Right lobe of liver (tissue), 6 donors: ENCODE measurements at regions not wholly inside any gene's neighbourhood (a gene's known extent, or its start where the extent isn't known, plus 50 kb on each side); places are given as distances from the start of the nearest gene placed in this dataset.
A peak's percentile ranks its signal among the peaks of the same experiment; 100 is the strongest.

Experiments
- ATAC-seq, 4 donors: fragments of 200-7000 bp; cut with Tn5 transposase; one replicate each; pipeline ENCODE4 v1.9.1; 2020; ENCODE audit warnings: mild to moderate bottlenecking in 4 of 4, moderate library complexity in 4 of 4
- DNase-seq, 3 donors: peaks; one replicate each; pipeline ENCODE4 v3.0.0-alpha.2; 2020
- H3K27ac ChIP-seq, 3 donors: fragments of 200-600 bp; one replicate each; pipeline ENCODE4 v1.8.0; 2022
- H3K27me3 ChIP-seq, 2 donors: fragments of 200-600 bp; one replicate each; pipeline ENCODE4 v1.8.0; 2022
- H3K36me3 ChIP-seq, 4 donors: fragments of 200-600 bp; sonication (generic) in 1 of 4; one replicate each; pipeline versions ENCODE4 v1.5.1 to v1.8.0; 2017 to 2022; ENCODE audit warnings: control low read depth in 1 of 4
- H3K4me1 ChIP-seq, 4 donors: fragments of 200-600 bp; sonication (generic) in 1 of 4; one replicate each; pipeline versions ENCODE4 v1.5.1 to v1.8.0; 2017 to 2022; ENCODE audit warnings: control low read depth in 1 of 4
- H3K4me3 ChIP-seq, 3 donors: fragments of 200-600 bp; one replicate each; pipeline ENCODE4 v1.8.0; 2022
- H3K9me3 ChIP-seq, 4 donors: fragments of 200-600 bp; sonication (generic) in 1 of 4; one replicate each; pipeline versions ENCODE4 v1.5.1 to v1.8.0; 2017 to 2022; ENCODE audit warnings: control low read depth in 1 of 4
- POLR2A ChIP-seq: fragments of 450-650 bp; IDR thresholded peaks from one replicate; pipeline ENCODE4 v1.6.1; 2017; ENCODE audit warnings: antibody characterized with exemption, mild to moderate bottlenecking
- WGBS: methylation state at CpG from one replicate; pipeline ENCODE4 v1.1.6; 2018; ENCODE audit warnings: low coverage, low lambda C conversion rate; ENCODE audit not compliant: insufficient coverage; ENCODE audit errors: missing lambda C conversion rate; 5-methylcytosine and 5-hydroxymethylcytosine counted together
- intact Hi-C, 2 donors: fragments of 100-400 bp; cut with DNase I; formaldehyde crosslinking; loops; one replicate each; pipeline versions ENCODE4 v1.11.2 to v1.14.1; 2022
- TF ChIP-seq, protein P1 (sequence below), 4 donors: fragments of 200-600 bp in 3 of 4; fragments of 450-650 bp in 1 of 4; IDR thresholded peaks; one replicate each; pipeline versions ENCODE4 v1.5.1 to v1.8.0; 2016 to 2022; ENCODE audit warnings: antibody characterized with exemption in 4 of 4, mild to moderate bottlenecking in 2 of 4
- donor health status: DM: no; HTN: yes; CAD: no.
- donor health status: DM: no; HTN: no; CAD: no.
- donor health status: DM: no; HTN: no; CAD: no.
- donor health status: DM: no; HTN: yes; CAD: no.
- donor health status: DM: no; HTN: yes; CAD: no.

DNA sequence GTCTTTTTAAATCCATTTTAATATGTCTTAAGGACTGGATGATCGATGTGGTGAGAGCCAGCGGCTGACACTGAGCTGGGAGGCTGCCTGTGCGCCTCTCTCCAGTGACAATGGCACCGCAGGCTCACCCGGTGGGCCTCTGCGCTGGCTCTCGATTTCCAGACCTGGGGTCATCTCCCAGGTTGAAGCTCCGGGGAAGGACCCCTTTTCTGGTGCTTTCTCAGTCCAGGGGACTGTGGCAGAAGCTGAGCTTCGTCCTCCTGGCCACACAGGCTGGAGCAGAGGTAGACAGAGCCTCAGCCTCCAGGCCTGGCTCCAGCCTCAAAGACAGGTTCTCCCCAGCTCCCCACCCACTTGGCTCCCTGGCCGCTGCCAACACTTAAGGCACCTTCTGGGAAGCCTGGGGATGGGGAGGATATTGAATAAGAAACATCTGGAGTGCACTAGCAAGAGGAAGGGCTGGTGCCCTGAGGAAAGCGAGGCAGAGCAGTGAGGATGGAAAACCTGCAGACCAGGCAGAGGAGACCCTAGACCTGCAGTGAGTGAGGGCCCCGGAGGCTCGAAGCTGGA, 154.2 kb upstream of the SMAD3 start:
- no peaks in the 10 kb centered on the region for H3K4me1 ChIP-seq
- intact Hi-C loops: no loop called here
- no peak overlapping the region for H3K4me3 ChIP-seq
- no CpG with 5 or more reads among the region's 13 CpGs for WGBS
- no peaks in the 10 kb centered on the region for H3K27me3 ChIP-seq
- H3K36me3 ChIP-seq: no peaks in the 10 kb centered on the region
- no peak overlapping the region for H3K27ac ChIP-seq
- DNase-seq: peak in 1 of 3 donors; percentile 23
- ATAC-seq: no peak
- TF ChIP-seq POLR2A: no peak
- TF ChIP-seq, protein P1, sequence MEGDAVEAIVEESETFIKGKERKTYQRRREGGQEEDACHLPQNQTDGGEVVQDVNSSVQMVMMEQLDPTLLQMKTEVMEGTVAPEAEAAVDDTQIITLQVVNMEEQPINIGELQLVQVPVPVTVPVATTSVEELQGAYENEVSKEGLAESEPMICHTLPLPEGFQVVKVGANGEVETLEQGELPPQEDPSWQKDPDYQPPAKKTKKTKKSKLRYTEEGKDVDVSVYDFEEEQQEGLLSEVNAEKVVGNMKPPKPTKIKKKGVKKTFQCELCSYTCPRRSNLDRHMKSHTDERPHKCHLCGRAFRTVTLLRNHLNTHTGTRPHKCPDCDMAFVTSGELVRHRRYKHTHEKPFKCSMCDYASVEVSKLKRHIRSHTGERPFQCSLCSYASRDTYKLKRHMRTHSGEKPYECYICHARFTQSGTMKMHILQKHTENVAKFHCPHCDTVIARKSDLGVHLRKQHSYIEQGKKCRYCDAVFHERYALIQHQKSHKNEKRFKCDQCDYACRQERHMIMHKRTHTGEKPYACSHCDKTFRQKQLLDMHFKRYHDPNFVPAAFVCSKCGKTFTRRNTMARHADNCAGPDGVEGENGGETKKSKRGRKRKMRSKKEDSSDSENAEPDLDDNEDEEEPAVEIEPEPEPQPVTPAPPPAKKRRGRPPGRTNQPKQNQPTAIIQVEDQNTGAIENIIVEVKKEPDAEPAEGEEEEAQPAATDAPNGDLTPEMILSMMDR (IDR thresholded peaks at IDR 0.05): no peak
- H3K9me3 ChIP-seq: no peaks in the 10 kb centered on the region

DNA sequence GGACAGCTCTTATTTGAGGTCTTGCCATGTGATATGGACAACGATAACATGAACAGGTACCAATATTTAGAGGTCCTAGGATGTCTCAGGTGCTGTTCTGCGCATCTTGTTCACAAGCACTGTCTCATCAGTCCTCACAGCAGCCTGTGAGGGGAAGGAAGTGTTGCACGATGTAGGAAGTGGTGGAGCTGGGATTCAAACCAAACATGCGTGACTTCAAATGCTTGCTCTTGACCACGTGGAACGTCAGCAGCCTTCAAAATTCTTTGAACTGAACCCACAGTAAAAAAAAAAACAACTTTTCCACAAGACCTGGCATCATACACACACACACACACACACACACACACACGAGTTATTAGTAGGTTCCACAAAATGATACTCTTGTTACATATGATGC, 153.4 kb upstream of the SMAD3 start:
- Histone ChIP-seq H3K9me3 (no peaks in the 10 kb centered on the region), H3K36me3 (no peaks in the 10 kb centered on the region)
- intact Hi-C loops: no loop called here

DNA sequence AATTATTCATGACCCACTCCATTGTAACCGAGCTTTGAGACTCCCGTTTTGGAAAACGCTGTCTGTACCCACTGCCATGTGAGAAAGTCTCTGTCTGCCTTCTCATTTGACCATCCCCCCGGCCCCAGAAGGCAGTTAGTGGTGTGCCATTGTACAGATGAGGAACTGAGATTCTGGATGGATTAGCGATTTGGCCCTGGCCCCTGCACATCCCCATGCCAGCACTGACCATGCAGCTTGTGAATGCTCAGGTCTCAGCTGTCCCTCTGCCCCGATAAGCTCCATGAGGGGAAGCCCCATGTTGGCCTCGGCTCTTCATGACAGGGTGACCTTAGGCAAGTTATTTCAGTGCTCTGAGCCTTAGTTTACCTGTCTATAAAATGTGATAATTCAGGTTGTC, 153.0 kb upstream of the SMAD3 start:
- Histone ChIP-seq H3K4me1 (no peaks in the 10 kb centered on the region), H3K27me3 (no peaks in the 10 kb centered on the region), H3K4me3 (no peak overlapping the region), H3K36me3 (no peaks in the 10 kb centered on the region), H3K27ac (no peak overlapping the region), H3K9me3 (no peaks in the 10 kb centered on the region)
- ATAC-seq: no peak
- 66% methylated on average over 4 of the region's 7 CpGs for WGBS
- no peak for TF ChIP-seq POLR2A
- TF ChIP-seq, protein P1 (IDR thresholded peaks at IDR 0.05): no peak
- intact Hi-C loops: no loop called here
- DNase-seq: peak in 1 of 3 donors; percentile 20

More for the DNA sequence above, 153.4 kb upstream of the SMAD3 start:
- WGBS: 40% methylated on average over 7 of the region's 7 CpGs
- Histone ChIP-seq H3K27me3 (no peaks in the 10 kb centered on the region), H3K4me1 (no peaks in the 10 kb centered on the region), H3K4me3 (no peak overlapping the region), H3K27ac (no peak overlapping the region)
- TF ChIP-seq, protein P1 (IDR thresholded peaks at IDR 0.05): no peak
- no peak for TF ChIP-seq POLR2A
- DNase-seq: peak in 1 of 3 donors; percentile 7
- ATAC-seq: no peak

DNA sequence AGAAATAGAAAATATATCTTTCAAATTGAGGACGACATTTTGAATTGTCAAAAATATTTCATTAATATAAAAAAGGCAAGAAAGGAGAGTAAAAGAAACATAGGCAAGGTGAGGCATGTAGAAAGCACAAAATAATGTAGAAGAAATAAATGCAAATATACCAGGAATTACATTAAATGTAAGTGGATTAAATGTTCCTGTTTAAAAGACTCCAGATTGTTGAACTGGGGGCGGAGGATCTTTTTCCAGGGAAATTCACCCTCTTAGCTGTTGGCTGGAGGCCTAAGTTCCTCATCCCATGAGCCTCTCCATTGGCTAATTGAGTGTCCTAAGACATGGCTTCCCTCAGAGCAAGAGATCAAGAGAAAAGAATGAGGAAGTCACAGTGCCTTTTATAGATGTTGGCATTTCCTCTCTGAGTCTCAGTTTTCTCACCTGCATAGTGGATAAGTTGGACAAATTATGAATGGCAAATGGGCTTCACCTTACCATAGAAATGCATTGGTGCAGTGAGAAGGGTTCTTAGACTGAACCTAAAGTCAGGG, 147.4 kb upstream of the SMAD3 start:
- Histone ChIP-seq H3K4me1 (no peaks in the 10 kb centered on the region), H3K36me3 (no peaks in the 10 kb centered on the region), H3K9me3 (no peaks in the 10 kb centered on the region), H3K4me3 (no peak overlapping the region), H3K27ac (no peak overlapping the region), H3K27me3 (no peaks in the 10 kb centered on the region)
- intact Hi-C loops: no loop called here
- no peak for TF ChIP-seq POLR2A
- TF ChIP-seq, protein P1 (IDR thresholded peaks at IDR 0.05): no peak
- DNase-seq (no peak), ATAC-seq (no peak)
- WGBS: 84% methylated on average over 2 of the region's 2 CpGs
